Putamen (tissue), 1 donor: ENCODE measurements at regions not wholly inside any gene's neighbourhood (a gene's known extent, or its start where the extent isn't known, plus 50 kb on each side); places are given as distances from the start of the nearest gene placed in this dataset.

ENCODE experiments used
- DNase-seq: peaks from one replicate; pipeline ENCODE4 v3.0.0-alpha.2; 2016; ENCODE audit warnings: low spot score

GRCh38 chr1:72830606-72831390, 548.5 kb upstream of the NEGR1 start:
- no peak for DNase-seq

GRCh38 chr1:72827278-72827677, 544.9 kb upstream of the NEGR1 start:
- DNase-seq = no peak

- DNase-seq = no peak
These were observed 522.2 kb upstream of the NEGR1 start for GRCh38 chr1:72804541-72804940.

GRCh38 chr1:72781038-72781437, 498.7 kb upstream of the NEGR1 start:
- DNase-seq = no peak

- no peak for DNase-seq
These were observed 497.9 kb upstream of the NEGR1 start for GRCh38 chr1:72780212-72780611.

GRCh38 chr1:72777918-72778317, 495.6 kb upstream of the NEGR1 start:
- no peak for DNase-seq

- DNase-seq = no peak
These were observed 481.1 kb upstream of the NEGR1 start for GRCh38 chr1:72763481-72763880.

GRCh38 chr1:72759486-72759885, 477.1 kb upstream of the NEGR1 start:
- DNase-seq = no peak

- DNase-seq = no peak
These were observed 475.5 kb upstream of the NEGR1 start for GRCh38 chr1:72757843-72758242.

- DNase-seq = no peak
These were observed 463.1 kb upstream of the NEGR1 start for GRCh38 chr1:72745413-72745812.

- DNase-seq = no peak
These were observed 452.1 kb upstream of the NEGR1 start for GRCh38 chr1:72734415-72734814.

- DNase-seq = no peak
These were observed 442.9 kb upstream of the NEGR1 start for GRCh38 chr1:72724951-72725861.

GRCh38 chr1:72705921-72706320, 423.6 kb upstream of the NEGR1 start:
- peak; percentile 47 for DNase-seq

GRCh38 chr1:72704841-72705477, 422.6 kb upstream of the NEGR1 start:
- DNase-seq = no peak

GRCh38 chr1:72697410-72697809, 415.1 kb upstream of the NEGR1 start:
- no peak for DNase-seq

GRCh38 chr1:72693899-72694298, 411.6 kb upstream of the NEGR1 start:
- DNase-seq = no peak

GRCh38 chr1:72693376-72693775, 411.0 kb upstream of the NEGR1 start:
- DNase-seq = no peak

GRCh38 chr1:72690871-72691270, 408.5 kb upstream of the NEGR1 start:
- no peak for DNase-seq

GRCh38 chr1:72678683-72679082, 396.3 kb upstream of the NEGR1 start:
- DNase-seq = no peak

GRCh38 chr1:72670902-72671301, 388.6 kb upstream of the NEGR1 start:
- no peak for DNase-seq

- no peak for DNase-seq
These were observed 380.6 kb upstream of the NEGR1 start for GRCh38 chr1:72662918-72663317.

- no peak for DNase-seq
These were observed 368.6 kb upstream of the NEGR1 start for GRCh38 chr1:72650843-72651435.
